A549 (cell line): ENCODE measurements at regions not wholly inside any gene's neighbourhood (a gene's known extent, or its start where the extent isn't known, plus 50 kb on each side); places are given as distances from the start of the nearest gene placed in this dataset.
"Not testable (repeated sequence)": the region's sequence is repeated elsewhere in the genome, so short reads cannot be mapped to it uniquely, and the experiment has no call there.

ENCODE experiments used
- CEBPB ChIP-seq, 2 experiments: fragments of >200 bp in 1 of 2; sonication (Bioruptor Twin) in 1 of 2; formaldehyde crosslinking in 1 of 2; IDR thresholded peaks; 2 replicates each; pipeline ENCODE4 v1.6.1; 2012 to 2016
- POLR2A ChIP-seq: IDR thresholded peaks from 2 replicates; pipeline ENCODE4 v1.6.1; 2012; ENCODE audit warnings: mild to moderate bottlenecking, low read length
- TF ChIP-seq, protein P1 (sequence below): fragments of 200-600 bp; sonication (generic); IDR thresholded peaks from 2 replicates; pipeline ENCODE4 v1.6.1; 2016; ENCODE audit warnings: antibody characterized with exemption, mild to moderate bottlenecking, moderate library complexity
- TF ChIP-seq, protein P2 (sequence below): fragments of >200 bp; sonication (Bioruptor Twin); formaldehyde crosslinking; IDR thresholded peaks from 3 replicates; pipeline ENCODE4 v1.5.1; 2016
- TF ChIP-seq, protein P3 (sequence below): fragments of 450-650 bp; IDR thresholded peaks from 2 replicates; pipeline ENCODE4 v1.6.1; 2014; ENCODE audit warnings: antibody characterized with exemption

DNA sequence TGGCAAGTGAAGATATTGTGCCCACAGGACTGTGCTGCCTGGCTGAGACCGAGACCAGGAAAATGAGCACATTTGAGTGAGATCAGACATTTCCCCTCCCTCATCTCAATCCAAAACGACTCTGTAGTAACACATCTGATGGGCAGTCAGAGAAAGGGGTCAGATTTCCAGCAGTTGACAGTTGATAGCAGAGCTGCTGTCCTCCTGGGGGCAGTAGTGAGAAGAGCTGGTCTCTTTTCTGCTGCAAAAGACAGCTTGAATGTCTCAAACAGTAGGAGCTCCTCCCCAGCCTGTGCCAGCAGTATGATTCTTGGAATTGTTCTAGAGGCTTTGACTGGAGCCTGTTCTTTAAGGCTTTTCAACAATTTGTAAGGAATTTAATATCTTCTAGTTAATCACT lies 1396.3 kb downstream of the RPIA start:
- TF ChIP-seq POLR2A; CEBPB (IDR thresholded peaks at IDR 0.05): not testable (repeated sequence)
- TF ChIP-seq, protein P1, sequence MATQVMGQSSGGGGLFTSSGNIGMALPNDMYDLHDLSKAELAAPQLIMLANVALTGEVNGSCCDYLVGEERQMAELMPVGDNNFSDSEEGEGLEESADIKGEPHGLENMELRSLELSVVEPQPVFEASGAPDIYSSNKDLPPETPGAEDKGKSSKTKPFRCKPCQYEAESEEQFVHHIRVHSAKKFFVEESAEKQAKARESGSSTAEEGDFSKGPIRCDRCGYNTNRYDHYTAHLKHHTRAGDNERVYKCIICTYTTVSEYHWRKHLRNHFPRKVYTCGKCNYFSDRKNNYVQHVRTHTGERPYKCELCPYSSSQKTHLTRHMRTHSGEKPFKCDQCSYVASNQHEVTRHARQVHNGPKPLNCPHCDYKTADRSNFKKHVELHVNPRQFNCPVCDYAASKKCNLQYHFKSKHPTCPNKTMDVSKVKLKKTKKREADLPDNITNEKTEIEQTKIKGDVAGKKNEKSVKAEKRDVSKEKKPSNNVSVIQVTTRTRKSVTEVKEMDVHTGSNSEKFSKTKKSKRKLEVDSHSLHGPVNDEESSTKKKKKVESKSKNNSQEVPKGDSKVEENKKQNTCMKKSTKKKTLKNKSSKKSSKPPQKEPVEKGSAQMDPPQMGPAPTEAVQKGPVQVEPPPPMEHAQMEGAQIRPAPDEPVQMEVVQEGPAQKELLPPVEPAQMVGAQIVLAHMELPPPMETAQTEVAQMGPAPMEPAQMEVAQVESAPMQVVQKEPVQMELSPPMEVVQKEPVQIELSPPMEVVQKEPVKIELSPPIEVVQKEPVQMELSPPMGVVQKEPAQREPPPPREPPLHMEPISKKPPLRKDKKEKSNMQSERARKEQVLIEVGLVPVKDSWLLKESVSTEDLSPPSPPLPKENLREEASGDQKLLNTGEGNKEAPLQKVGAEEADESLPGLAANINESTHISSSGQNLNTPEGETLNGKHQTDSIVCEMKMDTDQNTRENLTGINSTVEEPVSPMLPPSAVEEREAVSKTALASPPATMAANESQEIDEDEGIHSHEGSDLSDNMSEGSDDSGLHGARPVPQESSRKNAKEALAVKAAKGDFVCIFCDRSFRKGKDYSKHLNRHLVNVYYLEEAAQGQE, result not testable (repeated sequence)
- TF ChIP-seq, protein P2, sequence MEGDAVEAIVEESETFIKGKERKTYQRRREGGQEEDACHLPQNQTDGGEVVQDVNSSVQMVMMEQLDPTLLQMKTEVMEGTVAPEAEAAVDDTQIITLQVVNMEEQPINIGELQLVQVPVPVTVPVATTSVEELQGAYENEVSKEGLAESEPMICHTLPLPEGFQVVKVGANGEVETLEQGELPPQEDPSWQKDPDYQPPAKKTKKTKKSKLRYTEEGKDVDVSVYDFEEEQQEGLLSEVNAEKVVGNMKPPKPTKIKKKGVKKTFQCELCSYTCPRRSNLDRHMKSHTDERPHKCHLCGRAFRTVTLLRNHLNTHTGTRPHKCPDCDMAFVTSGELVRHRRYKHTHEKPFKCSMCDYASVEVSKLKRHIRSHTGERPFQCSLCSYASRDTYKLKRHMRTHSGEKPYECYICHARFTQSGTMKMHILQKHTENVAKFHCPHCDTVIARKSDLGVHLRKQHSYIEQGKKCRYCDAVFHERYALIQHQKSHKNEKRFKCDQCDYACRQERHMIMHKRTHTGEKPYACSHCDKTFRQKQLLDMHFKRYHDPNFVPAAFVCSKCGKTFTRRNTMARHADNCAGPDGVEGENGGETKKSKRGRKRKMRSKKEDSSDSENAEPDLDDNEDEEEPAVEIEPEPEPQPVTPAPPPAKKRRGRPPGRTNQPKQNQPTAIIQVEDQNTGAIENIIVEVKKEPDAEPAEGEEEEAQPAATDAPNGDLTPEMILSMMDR, result not testable (repeated sequence)
- TF ChIP-seq, protein P3, sequence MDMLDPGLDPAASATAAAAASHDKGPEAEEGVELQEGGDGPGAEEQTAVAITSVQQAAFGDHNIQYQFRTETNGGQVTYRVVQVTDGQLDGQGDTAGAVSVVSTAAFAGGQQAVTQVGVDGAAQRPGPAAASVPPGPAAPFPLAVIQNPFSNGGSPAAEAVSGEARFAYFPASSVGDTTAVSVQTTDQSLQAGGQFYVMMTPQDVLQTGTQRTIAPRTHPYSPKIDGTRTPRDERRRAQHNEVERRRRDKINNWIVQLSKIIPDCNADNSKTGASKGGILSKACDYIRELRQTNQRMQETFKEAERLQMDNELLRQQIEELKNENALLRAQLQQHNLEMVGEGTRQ, result not testable (repeated sequence)
